Suppressor macrophage (primary cell): ENCODE measurements at regions not wholly inside any gene's neighbourhood (a gene's known extent, or its start where the extent isn't known, plus 50 kb on each side); places are given as distances from the start of the nearest gene placed in this dataset.

Experiments used
- DNase-seq, 4 experiments: peaks; one replicate each; pipeline ENCODE4 v3.0.0-alpha.2; 2020 to 2022

DNA sequence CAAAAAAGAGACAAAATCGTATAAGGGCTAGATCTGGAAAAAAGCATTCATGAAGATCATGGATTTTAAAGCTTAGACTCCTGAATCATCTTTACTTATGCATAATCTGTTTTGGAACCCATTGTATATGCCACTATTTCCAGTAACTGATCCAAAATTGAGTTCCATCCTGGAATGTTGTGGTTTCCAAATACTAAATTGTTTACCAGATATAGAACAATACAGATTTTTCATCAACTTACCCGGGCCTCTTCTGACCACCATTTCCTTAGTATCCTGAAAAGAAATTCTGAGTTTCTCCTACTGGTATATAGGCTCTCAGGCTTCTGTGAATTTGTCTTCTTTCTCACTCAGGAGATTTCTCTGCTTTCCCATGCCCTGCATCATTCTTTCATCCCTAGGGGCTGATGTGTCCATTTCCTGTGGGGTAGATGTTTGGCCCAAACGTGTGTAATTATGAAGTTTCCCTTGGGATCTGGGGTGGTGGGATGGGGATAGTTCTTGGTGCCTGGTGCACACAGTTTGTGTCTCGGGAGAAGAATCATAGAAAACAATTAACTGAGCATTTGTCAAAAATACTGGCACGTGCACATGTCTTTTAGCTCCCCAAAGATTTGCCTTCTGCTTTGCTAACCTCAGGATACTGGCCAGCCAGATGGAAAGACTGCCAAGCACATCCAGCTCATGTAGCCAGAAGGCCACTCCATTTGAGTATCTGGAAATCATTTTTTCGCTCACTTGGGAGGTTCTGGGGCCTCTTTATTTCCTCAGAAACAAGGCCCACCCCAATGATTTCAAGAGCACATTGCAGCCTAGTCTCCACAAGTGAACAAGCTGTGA lies 127.8 kb downstream of the NTMT2 start:
- DNase-seq = no peak

DNA sequence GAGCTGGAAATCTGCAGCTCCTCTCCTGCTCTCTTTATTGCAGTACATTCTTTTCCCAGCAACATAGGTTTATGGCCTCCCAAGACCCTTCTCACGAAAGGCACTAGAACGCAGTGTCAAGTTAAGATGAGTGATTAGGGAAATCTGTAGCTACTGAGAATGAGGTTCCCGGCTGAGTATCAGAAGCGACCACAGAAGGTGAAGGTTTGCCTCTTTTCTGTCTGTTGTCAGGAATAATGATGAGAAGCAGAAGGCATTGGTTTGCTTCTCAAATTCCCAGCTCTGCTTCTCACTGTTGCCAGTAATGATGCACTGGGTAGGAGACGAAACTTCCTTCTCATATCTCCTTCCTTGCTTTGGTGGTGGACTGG lies 128.4 kb downstream of the NTMT2 start:
- no peak for DNase-seq

DNA sequence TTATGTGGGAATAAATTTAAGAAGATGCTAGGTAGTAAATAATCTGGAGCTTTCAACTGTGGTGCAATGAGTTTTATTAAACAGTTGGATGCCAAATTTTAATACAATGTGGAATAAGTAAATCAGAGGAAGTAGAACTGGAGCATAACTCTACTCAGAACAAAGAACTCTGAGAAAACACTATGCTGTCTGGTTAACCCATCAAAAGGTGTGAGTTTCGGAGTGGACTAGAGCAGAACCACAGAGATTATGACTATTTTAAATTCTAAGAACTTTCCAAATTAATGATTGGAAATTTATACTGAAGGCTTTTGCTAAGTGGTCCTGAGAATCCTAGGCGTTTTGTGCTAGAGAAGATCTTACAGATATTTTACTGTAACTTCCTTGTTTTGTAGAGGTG lies 132.2 kb downstream of the NTMT2 start:
- DNase-seq = no peak

DNA sequence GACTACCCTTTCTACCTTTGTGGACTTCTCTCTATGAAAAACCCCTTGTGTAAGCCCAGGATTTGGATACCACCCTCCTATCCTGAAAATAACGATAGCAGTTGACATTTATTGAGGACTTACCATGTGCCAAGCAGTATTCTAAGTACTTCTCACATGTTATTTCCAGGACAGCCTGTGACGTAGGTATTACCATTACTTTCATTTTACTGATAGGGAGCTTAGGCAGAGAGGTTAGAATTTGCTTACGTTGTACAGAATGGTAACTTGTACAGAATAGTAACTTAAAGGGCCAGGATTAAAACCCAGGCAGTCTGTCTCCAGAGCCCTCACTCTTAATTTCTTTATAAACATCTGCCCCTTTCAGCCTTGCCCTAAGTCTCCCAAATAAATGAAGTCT lies 138.3 kb downstream of the NTMT2 start:
- no peak for DNase-seq

DNA sequence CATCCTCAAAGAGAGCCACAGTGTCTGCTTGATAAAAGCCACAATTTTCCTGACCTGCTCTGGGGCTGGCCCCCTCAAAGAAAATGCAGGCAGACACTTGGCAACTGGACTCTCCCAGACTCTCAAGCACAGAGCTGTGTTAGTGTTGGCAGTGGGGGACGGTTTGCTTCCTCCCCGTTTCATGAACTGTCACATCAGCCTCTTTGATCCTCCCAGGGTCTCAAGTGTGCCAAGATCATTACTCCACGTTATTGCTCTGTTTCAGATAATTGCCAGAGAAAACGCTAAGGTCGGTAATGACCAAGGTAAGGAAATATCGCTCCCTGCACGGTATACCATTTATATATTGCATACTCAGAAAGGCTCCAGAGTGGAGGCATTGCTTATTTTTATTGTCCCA lies 138.8 kb downstream of the NTMT2 start:
- DNase-seq = no peak

DNA sequence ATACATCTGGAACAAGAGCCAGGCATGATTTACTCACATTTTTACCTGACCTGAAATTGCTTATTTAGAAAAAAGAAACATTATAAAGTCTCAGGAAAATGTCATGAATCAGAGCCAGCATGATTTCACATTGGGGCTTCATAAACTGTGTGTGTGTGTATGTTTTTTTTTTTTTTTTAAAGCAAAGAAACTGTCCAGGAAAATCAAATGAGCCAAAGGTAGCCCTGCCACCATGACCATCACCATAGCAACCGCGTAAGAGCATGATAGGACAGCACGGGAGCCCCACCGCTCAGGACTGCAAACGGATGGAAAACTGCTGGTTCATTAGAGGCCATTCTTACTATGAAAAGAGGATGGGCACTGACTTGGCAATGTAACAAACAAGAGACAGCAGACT lies 139.2 kb downstream of the NTMT2 start:
- DNase-seq = no peak

DNA sequence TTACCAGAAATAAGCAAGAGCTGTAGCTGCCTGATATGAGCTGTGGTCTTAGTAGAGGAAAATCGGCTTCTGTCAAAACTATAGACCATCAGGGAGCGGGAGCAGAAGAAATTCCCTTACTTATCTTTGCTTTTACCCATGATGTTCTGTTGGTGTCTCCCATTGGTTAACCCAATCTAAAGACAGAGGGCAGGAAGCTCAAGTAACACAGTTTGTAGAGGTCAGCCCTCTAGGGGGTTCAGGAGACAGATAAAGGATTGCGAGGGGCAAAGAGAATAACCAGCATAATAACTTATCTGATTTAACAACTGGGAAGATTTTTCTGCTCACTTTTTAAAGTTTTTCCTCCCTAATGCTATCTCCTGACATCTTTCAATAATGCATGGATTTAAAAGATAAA lies 142.4 kb downstream of the NTMT2 start:
- DNase-seq = no peak

DNA sequence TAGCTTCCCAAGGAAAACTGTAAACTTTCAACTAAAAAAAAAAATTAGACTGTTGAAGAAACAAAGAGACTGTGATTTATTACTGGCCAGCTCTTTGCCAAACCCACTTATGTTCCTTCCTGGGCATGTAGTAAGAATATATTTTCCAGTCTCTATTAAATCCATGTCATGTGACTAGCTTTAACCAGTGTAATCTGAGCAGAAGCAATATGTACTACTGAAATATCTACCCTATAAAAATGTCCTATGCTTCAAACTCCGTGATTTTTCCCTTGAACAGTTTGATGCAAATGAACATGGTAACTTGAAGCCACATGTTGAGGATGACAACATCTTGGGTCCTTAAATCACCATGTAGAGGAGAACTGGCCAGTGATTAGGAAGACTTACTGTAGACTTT lies 144.5 kb downstream of the NTMT2 start:
- no peak for DNase-seq

DNA sequence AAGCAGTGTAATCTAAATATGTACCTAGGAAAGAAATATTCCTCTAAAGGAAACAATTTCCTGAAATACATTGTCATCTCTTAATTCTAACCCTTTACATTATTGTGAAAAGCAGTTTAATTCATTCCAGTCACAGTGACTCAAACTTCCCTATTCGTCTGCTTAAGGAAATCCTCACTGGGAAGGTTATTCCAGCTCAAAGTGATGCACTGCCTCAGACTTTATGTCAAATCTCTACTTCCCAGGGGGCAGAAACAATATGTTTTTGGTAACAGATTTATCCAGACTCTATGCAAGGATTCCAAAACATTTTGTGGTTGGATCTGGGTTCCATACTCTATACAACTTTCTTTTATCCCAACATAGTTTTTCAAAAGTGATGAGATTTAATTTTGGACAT lies 145.2 kb downstream of the NTMT2 start:
- no peak for DNase-seq

DNA sequence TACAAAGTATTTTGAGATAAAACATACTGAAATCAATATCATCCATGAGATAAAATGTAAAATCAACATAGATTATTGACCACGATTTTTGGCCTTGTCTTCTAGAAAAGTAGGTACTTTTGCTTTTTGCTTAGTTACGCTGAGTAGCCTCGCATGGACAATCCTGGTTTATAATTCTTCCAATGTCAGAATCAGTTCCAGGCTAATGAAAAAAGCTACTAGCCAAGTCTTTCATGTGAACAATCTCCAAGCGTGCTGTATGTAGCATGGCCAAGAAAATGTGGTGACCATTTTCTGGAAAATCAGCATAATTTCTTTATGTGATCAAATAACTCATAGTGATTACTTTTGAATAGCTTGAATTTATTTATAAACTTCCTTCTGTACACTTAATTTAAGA lies 145.8 kb downstream of the NTMT2 start:
- no peak for DNase-seq

DNA sequence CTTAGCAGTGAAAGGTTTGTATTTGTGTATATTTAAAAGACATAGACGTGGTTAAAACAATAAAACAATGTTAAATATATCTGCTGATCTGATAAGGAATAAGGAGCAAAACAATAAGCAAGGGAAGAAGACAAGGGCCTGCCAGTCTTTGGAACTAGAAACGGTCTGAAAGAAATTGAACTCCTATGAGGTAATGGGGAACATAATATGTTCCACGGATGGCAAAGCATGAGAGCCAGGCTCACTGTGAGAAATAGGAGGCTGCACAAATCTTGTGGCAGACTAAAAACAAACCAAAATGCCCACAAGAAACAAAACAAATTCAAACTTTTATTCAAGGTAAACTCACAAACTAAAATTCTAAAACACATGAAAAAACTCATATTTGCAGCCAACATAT lies 150.5 kb downstream of the NTMT2 start:
- no peak for DNase-seq

DNA sequence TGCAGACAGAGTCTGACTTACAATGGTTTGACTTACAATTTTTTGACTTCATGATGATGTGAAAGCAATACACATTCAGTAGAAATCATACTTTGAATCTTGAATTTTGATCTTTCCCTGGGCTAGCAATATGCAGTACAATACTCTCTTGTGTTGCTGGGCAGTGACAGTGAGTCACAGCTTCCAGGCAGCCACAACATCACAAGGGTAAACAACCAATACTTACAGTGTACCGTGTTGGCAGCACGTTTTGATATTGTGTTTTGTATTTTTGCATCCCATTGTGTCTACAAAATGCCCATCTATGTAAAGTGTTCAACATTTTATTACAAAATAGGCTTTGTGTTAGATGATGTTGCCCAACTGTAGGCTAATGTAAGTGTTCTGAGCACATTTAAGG lies 150.9 kb downstream of the NTMT2 start:
- no peak for DNase-seq

DNA sequence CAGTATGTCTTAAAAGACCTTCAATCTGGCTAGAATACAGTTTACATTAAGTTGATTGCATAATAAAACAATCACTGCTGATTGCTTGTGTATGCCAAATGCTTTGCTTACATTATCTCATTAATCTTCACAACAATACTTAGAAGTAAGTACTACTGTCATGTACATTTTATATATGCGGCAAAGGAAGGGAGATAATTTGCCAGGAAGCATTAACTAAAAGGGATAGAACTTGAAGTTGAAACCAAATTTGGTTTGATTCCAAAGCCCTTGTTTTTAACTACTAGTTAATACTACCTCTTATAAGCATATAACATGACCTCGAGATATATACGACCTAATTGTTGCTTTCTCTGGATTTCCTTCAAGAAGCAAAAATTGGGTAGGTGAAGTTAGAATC lies 155.8 kb downstream of the NTMT2 start:
- DNase-seq = no peak

DNA sequence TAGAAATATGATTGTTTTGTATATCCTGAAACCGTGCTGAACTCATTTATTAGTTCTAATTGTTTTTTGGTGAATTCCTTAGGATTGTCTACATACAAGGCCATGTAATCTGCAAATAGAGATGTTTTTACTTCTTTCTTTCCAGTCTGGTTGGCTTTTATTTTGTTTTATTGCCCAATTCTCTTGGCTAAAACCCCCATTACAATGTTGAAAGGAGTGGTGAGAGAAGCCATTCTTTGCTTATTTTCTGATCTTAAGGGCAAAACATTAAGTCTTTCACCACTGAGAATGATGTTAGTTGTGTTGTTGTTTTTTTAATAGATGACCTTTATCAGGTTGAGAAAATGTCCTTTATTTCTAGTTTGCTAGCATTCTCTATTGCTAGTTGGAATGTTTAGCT lies 157.3 kb downstream of the NTMT2 start:
- no peak for DNase-seq

DNA sequence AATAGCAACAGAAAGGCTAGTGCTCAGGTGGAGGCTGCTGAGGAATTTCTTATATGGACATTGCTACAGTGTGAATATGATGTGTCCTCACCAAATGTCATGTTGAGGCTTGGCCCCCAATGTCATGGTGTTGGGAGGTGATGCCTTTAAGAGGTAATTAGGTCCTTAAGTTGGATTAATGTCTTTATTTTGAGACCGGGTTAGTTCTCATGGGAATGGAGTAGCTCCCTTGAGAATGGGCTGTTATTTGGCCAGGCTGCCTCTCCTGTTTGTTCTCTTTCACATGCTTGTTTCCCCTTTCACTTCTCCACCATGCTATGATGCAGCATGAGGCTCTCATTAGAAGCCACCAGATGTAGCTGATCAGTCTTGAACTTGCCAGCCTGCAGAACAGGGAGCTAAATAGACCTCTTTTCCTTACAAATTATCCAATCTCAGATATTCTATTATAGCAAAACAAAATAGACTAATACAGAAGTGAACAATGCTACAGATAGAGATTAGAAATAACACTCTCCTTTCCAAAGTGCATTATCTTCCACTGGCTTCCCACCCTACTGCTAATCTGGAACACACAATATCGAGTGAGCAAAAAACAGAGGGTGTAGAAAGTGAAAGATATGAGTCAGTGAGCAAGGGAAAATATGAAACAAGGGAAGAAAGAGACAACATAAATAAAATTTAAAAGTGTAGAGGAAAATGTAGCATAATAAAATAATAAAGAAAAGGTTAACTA lies 160.2 kb downstream of the NTMT2 start:
- no peak for DNase-seq

DNA sequence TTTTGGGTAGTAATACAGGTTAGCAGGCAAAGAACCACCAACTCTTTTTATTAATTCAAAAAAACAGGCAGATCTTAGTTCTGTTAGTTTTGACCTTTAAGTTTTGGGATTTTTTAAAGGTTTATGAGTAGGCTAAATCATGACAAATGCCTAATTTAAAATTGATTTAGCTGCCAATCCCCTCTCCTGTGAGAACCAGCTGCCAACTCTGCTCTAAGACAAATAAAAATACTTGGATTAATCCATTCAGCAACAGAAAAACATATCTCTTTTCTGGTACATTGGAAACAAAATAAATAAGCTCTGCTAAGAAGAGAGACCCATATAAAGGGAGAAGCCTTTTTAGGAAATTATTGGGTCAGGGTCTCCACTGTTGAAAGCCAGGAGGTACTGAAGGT lies 160.8 kb downstream of the NTMT2 start:
- DNase-seq = no peak

DNA sequence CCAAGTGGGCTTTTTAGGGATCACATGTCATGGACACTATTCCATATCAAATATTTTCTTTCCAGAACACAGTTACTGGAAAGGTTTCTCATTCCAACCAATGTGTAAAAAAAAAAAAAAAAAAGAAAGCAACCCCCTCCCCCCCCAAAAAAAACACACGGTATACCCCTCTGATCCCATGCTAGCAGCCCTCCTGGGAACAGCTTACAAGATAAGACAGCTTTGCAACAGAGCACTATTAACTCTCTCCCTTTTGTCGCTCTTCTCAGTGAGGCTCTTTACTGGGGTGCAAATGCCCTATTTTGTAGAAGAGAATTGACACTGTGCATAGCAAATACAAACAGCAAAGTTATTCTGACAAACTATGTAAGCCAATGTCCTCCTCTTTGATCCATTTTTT lies 161.2 kb downstream of the NTMT2 start:
- DNase-seq = no peak

DNA sequence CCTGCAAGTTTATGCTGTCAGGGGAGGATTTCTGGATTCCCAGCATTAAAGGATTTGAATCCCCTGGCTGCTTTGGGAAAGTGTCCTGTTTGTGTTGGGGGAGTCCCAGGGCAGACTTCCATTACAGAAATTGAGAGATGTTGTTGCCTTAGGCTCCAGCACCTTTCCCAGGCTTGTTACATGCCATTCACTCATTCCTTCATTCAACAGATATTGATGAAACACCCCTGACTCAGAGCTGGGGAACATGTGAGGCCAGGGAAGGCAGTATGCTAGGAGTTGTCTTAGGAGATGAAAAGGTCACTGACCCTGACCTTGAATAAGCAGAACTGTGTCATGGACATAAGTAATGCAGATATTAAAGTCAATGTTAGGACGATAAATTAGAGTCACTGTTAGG lies 161.7 kb downstream of the NTMT2 start:
- no peak for DNase-seq

DNA sequence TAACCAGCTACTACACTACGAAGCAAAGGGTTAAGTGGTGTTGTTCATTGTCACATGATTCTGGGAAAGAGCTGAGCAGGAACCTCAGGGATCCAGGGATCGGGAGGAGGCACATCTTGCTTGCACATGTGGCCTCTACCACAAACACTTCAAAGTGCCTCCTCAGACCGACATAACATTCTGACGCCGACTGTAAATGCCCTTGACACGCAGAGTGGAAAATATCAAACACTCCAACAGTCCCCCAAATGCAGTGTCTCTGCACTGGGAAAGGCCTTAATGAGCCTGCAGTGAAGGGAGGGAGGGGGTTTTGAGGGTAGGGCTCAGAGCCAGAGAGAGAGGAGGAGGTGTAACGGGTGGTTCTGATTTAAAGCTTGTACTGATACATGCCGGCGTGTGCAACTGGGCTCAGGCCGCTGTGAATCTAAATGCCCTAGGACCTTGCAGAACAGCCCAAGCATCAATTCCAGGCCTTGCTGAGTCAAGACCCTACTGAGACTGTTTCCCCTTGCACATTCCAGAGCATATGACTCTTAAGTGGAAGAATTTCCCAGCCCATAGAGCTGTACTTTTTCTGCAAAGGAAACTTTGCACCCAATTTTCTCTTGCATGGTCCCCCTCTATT lies 163.7 kb downstream of the NTMT2 start:
- DNase-seq = no peak

DNA sequence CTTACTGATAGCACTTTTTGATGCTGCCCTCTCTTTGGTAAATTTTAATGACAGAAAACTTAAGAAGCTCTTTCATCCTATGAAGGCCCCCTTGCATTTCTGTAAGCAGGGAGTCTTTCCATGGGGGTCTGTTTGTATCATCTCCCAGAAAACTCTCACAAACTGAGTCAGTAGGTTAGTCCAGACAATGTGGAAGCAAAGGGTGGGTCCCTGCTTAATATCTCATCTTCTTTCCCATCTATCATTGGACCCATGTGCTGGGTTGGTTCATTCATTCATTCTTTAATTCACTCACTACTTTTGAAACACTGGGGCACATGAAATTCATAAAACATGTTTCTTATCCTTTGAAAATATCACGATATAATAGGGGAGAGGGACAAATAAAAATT lies 164.3 kb downstream of the NTMT2 start:
- no peak for DNase-seq

DNA sequence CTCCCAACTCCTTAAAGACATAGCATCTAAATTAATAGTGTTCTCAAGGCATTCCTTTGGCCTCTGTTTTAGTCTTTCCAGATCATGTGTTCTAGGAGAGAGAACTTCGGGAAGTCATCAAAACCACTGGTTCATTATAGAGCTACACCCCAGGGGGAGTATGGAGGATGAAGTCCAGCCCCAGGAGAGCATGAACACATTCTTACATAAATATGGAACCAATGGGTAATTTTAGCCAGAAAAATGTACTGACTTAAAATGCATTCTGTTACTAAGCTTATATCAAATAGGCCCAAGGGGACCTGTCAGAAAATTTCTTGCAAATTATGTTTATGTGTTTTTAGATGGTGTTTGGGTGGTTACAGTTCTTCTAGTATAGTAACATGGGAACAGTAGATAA lies 165.2 kb downstream of the NTMT2 start:
- no peak for DNase-seq

DNA sequence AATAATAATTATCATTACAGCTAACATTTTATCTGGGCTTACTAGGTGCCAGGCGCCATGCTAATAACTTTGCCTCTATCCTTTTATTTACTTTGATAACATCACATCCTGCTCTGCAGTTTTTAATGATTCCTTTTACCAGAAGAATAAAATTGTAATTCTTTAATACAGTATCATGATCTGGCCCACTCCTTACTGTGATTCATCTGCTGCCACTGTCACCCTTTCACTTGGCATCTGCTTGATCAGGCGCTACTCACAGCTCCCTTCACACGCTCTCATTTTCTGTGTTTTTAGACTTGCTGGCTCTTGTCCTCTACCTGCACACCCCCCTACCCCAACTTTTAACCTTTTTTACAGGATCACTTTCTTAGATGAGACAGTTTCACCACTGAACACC lies 167.5 kb downstream of the NTMT2 start:
- DNase-seq = no peak

DNA sequence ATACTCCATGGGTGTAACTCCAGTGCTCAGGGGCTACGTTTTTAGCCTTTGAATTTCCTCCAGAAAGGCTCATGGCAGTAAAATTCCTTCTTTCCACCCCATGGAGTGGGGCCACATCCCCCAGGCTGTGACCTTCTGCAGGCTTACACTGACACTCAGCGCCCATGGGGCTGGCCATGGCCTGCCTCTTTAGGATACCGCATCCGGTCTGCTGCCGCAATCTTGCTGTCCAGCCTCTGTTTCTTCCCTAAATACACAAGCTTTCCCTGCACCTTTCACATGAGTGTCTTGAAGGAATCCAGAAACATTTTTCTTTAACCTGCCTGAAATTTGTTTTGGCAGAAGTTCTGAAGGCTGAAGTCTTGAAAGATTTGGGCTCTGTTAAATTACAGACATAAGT lies 170.5 kb downstream of the NTMT2 start:
- DNase-seq = no peak

DNA sequence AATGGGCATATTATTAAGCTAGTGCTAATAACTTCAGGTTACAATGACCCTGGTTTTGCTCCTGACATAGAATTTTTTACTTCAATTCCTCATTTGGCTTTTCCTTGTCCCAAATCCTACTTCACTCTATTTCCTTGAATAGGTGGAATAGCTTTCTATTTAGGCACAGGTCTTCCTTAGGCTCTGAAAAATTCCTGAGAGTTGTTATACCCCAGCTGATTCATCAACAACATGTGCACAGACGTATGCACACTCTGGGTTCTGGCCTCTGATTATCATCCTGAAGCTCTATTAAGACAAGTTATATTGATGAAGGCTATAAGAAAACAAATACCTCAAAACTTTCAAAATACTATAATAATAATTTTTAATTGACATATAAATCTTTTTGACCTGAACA lies 172.4 kb downstream of the NTMT2 start:
- no peak for DNase-seq
